Mesendoderm (in vitro differentiated cells): ENCODE measurements at regions not wholly inside any gene's neighbourhood (a gene's known extent, or its start where the extent isn't known, plus 50 kb on each side); places are given as distances from the start of the nearest gene placed in this dataset.

Source experiments
- DNase-seq: peaks from one replicate; pipeline ENCODE4 v3.0.0; 2013
- H2AK5ac ChIP-seq: 2 replicates; pipeline ENCODE4 v1.6.1; 2013; ENCODE audit warnings: low read length, inconsistent platforms
- H2BK120ac ChIP-seq: 2 replicates; pipeline ENCODE4 v1.6.1; 2013; ENCODE audit warnings: low read depth, mild to moderate bottlenecking, low read length, moderate library complexity, mixed read lengths
- H2BK15ac ChIP-seq: replicated peaks from 2 replicates; pipeline ENCODE4 v1.6.1; 2013; ENCODE audit warnings: low read depth, mild to moderate bottlenecking, moderate library complexity
- H2BK5ac ChIP-seq: 2 replicates; pipeline ENCODE4 v1.6.1; 2013; ENCODE audit warnings: low read length, inconsistent platforms
- H3K18ac ChIP-seq: 2 replicates; pipeline ENCODE4 v1.6.1; 2013; ENCODE audit warnings: mild to moderate bottlenecking, low read length, mixed read lengths
- H3K23ac ChIP-seq: one replicate; pipeline ENCODE4 v1.6.1; 2013; ENCODE audit warnings: low read length
- H3K27ac ChIP-seq: 2 replicates; pipeline ENCODE4 v1.5.1; 2013; ENCODE audit warnings: low read depth, mild to moderate bottlenecking, inconsistent platforms, low read length, moderate library complexity
- H3K27me3 ChIP-seq: 2 replicates; pipeline ENCODE4 v1.6.1; 2013; ENCODE audit warnings: low read length, control low read depth, mild to moderate bottlenecking, inconsistent platforms; ENCODE audit not compliant: insufficient read depth, poor library complexity
- H3K36me3 ChIP-seq: 2 replicates; pipeline ENCODE4 v1.6.1; 2013; ENCODE audit warnings: low read length, inconsistent platforms; ENCODE audit not compliant: control insufficient read depth, insufficient read depth
- H3K4ac ChIP-seq: one replicate; pipeline ENCODE4 v1.6.1; 2013; ENCODE audit warnings: low read depth, mild to moderate bottlenecking, low read length, moderate library complexity
- H3K4me1 ChIP-seq: 2 replicates; pipeline ENCODE4 v1.6.1; 2013; ENCODE audit warnings: low read depth, low read length, inconsistent platforms; ENCODE audit not compliant: control insufficient read depth
- H3K4me2 ChIP-seq: 2 replicates; pipeline ENCODE4 v1.6.1; 2013; ENCODE audit warnings: low read length
- H3K4me3 ChIP-seq: 2 replicates; pipeline ENCODE4 v1.5.1; 2013; ENCODE audit warnings: mild to moderate bottlenecking, low read length
- H3K56ac ChIP-seq: one replicate; pipeline ENCODE4 v1.6.1; 2013; ENCODE audit warnings: low read length
- H3K79me1 ChIP-seq: 2 replicates; pipeline ENCODE4 v1.6.1; 2013; ENCODE audit warnings: low read length, inconsistent platforms
- H3K79me2 ChIP-seq: 2 replicates; pipeline ENCODE4 v1.6.1; 2013; ENCODE audit warnings: mild to moderate bottlenecking, low read length; ENCODE audit not compliant: control insufficient read depth, insufficient read depth
- H3K9ac ChIP-seq: 2 replicates; pipeline ENCODE4 v1.6.1; 2013; ENCODE audit warnings: low read length, inconsistent platforms
- H4K5ac ChIP-seq: one replicate; pipeline ENCODE4 v1.6.1; 2013; ENCODE audit warnings: low read length
- H4K8ac ChIP-seq: one replicate; pipeline ENCODE4 v1.6.1; 2013; ENCODE audit warnings: low read depth, mild to moderate bottlenecking, control low read depth, low read length, moderate library complexity
- WGBS: extraction: QIAGEN DNeasy Blood & Tissue Kit; methylation state at CpG from one replicate; pipeline ENCODE4 v1.1.7; 2013; ENCODE audit warnings: low lambda C conversion rate, missing lambda C conversion rate; ENCODE audit not compliant: insufficient coverage; ENCODE audit errors: extremely low coverage; 5-methylcytosine and 5-hydroxymethylcytosine counted together

DNA sequence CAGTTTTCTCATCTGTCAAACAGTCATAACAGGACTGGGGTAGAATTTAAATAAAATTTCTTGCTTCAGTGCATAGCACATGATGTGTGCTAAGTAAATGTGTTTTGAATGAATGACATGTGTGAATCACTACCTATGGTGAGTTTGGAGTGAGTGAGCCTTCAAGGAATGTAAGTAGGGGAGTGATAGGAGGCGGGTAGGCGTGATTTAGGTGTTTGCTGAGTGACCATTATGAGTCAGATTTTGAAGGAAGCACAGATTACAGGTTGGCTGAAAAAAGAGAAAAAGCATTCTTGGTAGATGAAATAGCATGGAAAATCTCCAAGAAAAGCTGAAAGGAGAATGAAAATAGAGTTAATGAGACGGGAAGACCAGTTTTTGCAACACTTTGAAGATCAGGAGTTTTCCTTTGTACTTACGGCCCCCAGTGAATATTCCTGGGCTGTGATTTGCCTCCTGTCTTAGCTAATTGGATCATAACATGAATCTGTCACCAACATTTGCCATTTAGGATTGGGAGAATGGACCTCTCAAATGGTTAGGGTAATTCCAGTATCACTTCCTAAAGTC lies 136.9 kb upstream of the GATA6 start:
- Histone ChIP-seq H3K36me3 (no peaks in the 10 kb centered on the region), H3K4me2 (no peak overlapping the region), H3K79me2 (no peaks in the 10 kb centered on the region), H3K4me1 (peaks cover 3% of the 10 kb centered on the region), H2BK120ac (no peak overlapping the region), H2BK15ac (peak overlapping the region; percentile 94), H3K18ac (peak overlapping the region; percentile 26), H3K9ac (no peak overlapping the region), H4K5ac (no peak overlapping the region), H2BK5ac (peak overlapping the region; percentile 25), H2AK5ac (no peak overlapping the region), H3K4ac (peak overlapping the region; percentile 58), H3K4me3 (no peak overlapping the region), H3K27me3 (no peaks in the 10 kb centered on the region), H3K79me1 (no peaks in the 10 kb centered on the region), H4K8ac (no peak overlapping the region), H3K56ac (peak overlapping the region; percentile 61), H3K23ac (no peak overlapping the region), H3K27ac (peak overlapping the region; percentile 66)
- WGBS: no CpG with 5 or more reads among the region's 4 CpGs
- peak; percentile 93 for DNase-seq

- WGBS: no CpG with 5 or more reads among the region's 8 CpGs
Measured at GRCh38 chr18:22033085-22033484, 136.3 kb upstream of the GATA6 start.

DNA sequence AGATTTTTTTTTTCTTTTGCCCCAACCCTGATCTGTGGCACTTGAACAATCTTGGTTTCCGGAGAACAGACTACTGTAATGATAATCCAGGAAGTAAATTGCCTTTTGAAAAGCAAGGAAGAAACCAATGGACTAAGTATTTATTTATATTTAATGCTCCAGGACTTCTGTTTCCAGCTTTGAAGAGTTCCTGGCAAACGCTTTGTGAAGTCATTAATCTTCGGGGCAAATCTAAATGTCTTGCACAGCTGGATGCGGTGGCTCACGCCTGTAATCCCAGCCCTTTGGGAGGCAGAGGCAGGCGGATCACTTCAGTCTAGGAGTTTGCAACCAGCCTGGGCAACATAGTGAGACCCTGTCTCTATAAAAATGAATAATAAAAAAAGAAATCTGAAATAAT lies 135.1 kb upstream of the GATA6 start:
- no peak overlapping the region for H2BK120ac ChIP-seq
- H3K36me3 ChIP-seq: no peaks in the 10 kb centered on the region
- peaks cover 3% of the 10 kb centered on the region for H3K4me1 ChIP-seq
- H2BK5ac ChIP-seq: no peak overlapping the region
- WGBS: no CpG with 5 or more reads among the region's 6 CpGs
- no peaks in the 10 kb centered on the region for H3K79me1 ChIP-seq
- no peaks in the 10 kb centered on the region for H3K79me2 ChIP-seq
- H3K23ac ChIP-seq: no peak overlapping the region
- H3K56ac ChIP-seq: no peak overlapping the region
- no peaks in the 10 kb centered on the region for H3K27me3 ChIP-seq
- no peak overlapping the region for H4K5ac ChIP-seq
- no peak overlapping the region for H4K8ac ChIP-seq
- no peak overlapping the region for H2BK15ac ChIP-seq
- no peak overlapping the region for H3K9ac ChIP-seq
- H3K4ac ChIP-seq: no peak overlapping the region
- DNase-seq: no peak
- peak overlapping the region; percentile 53 for H3K18ac ChIP-seq
- no peak overlapping the region for H3K4me2 ChIP-seq
- H3K4me3 ChIP-seq: no peak overlapping the region
- H2AK5ac ChIP-seq: no peak overlapping the region
- H3K27ac ChIP-seq: no peak overlapping the region

More at GRCh38 chr18:22033085-22033484, 136.3 kb upstream of the GATA6 start:
- peak overlapping the region; percentile 29 for H3K56ac ChIP-seq
- H3K23ac ChIP-seq: no peak overlapping the region
- no peak overlapping the region for H3K9ac ChIP-seq
- peak overlapping the region; percentile 66 for H2BK15ac ChIP-seq
- no peaks in the 10 kb centered on the region for H3K36me3 ChIP-seq
- H4K5ac ChIP-seq: no peak overlapping the region
- H3K4me1 ChIP-seq: peaks cover 3% of the 10 kb centered on the region
- no peaks in the 10 kb centered on the region for H3K27me3 ChIP-seq
- H3K4me2 ChIP-seq: no peak overlapping the region
- DNase-seq: no peak
- no peaks in the 10 kb centered on the region for H3K79me2 ChIP-seq
- no peak overlapping the region for H2AK5ac ChIP-seq
- H3K18ac ChIP-seq: peak overlapping the region; percentile 96
- no peak overlapping the region for H4K8ac ChIP-seq
- peak overlapping the region; percentile 92 for H2BK120ac ChIP-seq
- peak overlapping the region; percentile 66 for H3K27ac ChIP-seq
- H3K4ac ChIP-seq: no peak overlapping the region
- H3K4me3 ChIP-seq: no peak overlapping the region
- H2BK5ac ChIP-seq: peak overlapping the region; percentile 3
- H3K79me1 ChIP-seq: no peaks in the 10 kb centered on the region

DNA sequence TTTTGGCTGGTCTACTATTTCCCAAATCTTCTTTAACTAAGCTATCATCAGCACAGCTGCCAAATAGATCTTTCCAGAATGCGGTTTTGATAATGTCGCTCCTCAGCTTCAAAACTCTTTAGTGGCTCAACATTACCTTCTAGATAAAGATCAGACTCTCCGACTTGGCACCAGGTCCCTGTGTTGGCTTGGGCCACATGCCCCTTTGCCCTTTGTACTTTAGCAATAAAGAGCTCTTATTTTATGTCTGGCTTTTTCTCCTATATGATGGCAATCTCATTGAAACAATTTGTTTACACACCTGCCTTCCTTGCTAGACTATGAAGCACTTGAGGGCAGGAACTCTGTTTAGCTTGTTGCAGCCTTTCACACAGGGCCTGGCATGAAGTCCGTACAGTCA lies 128.9 kb upstream of the GATA6 start:
- no peak overlapping the region for H2BK120ac ChIP-seq
- no peak overlapping the region for H3K4me2 ChIP-seq
- WGBS: no CpG with 5 or more reads among the region's 4 CpGs
- H2BK5ac ChIP-seq: no peak overlapping the region
- H3K27ac ChIP-seq: no peak overlapping the region
- no peak overlapping the region for H3K4me3 ChIP-seq
- H3K36me3 ChIP-seq: no peaks in the 10 kb centered on the region
- no peak overlapping the region for H2AK5ac ChIP-seq
- no peak overlapping the region for H4K8ac ChIP-seq
- no peak overlapping the region for H3K23ac ChIP-seq
- H3K79me1 ChIP-seq: no peaks in the 10 kb centered on the region
- H4K5ac ChIP-seq: no peak overlapping the region
- H3K27me3 ChIP-seq: no peaks in the 10 kb centered on the region
- H3K79me2 ChIP-seq: no peaks in the 10 kb centered on the region
- no peak overlapping the region for H2BK15ac ChIP-seq
- DNase-seq: no peak
- no peak overlapping the region for H3K56ac ChIP-seq
- no peak overlapping the region for H3K4ac ChIP-seq
- no peak overlapping the region for H3K18ac ChIP-seq
- peaks cover 12% of the 10 kb centered on the region for H3K4me1 ChIP-seq
- H3K9ac ChIP-seq: no peak overlapping the region

GRCh38 chr18:22043837-22044236 lies 125.6 kb upstream of the GATA6 start:
- Histone ChIP-seq H3K56ac (peak overlapping the region; percentile 61), H3K9ac (no peak overlapping the region), H3K4me3 (no peak overlapping the region), H3K27me3 (no peaks in the 10 kb centered on the region), H3K4me1 (peaks cover 12% of the 10 kb centered on the region), H4K5ac (no peak overlapping the region), H3K23ac (no peak overlapping the region), H2BK15ac (no peak overlapping the region), H3K36me3 (no peaks in the 10 kb centered on the region), H3K4me2 (no peak overlapping the region), H3K79me2 (no peaks in the 10 kb centered on the region), H2AK5ac (no peak overlapping the region), H2BK5ac (peak overlapping the region; percentile 22), H2BK120ac (no peak overlapping the region), H3K79me1 (no peaks in the 10 kb centered on the region), H3K18ac (no peak overlapping the region), H3K27ac (peak overlapping the region; percentile 13), H3K4ac (no peak overlapping the region), H4K8ac (no peak overlapping the region)
- DNase-seq: peak; percentile 69
- no CpG with 5 or more reads among the region's 4 CpGs for WGBS
